GM12878 (cell line): ENCODE measurements at regions not wholly inside any gene's neighbourhood (a gene's known extent, or its start where the extent isn't known, plus 50 kb on each side); places are given as distances from the start of the nearest gene placed in this dataset.

Experiments
- ATAC-seq: fragments of 200-7000 bp; cut with Tn5 transposase; 3 replicates; pipeline ENCODE4 v1.9.1; 2020; ENCODE audit warnings: mild to moderate bottlenecking, moderate library complexity
- BruUV-seq: library from RNA; stranded (reverse); fragments of 400-500 nt; replicated peaks from 2 replicates; lab custom pipeline; 2021; lab: Mats Ljungman, UMichigan
- CTCF ChIA-PET: fragments of 300-600 bp; sonication (Branson Sonifier 250); formaldehyde crosslinking; extraction: SDS; loops from one replicate; lab custom pipeline; 2021; ENCODE audit warnings: inconsistent platforms; lab: Yijun Ruan, JAX
- POLR2A ChIA-PET: fragments of 350-600 bp; formaldehyde crosslinking; extraction: SDS; loops from one replicate; lab custom pipeline; 2021; ENCODE audit warnings: inconsistent platforms; lab: Charles Lee
- RAD21 ChIA-PET: fragments of 300-600 bp; sonication (Branson Sonifier 250); formaldehyde crosslinking; loops from one replicate; lab custom pipeline; 2023; ENCODE audit warnings: antibody characterized with exemption; ENCODE audit not compliant: unreplicated experiment; lab: Charles Lee
- SMC1A ChIA-PET: fragments of 300-600 bp; sonication (Branson Sonifier 250); formaldehyde crosslinking; loops from one replicate; lab custom pipeline; 2023; ENCODE audit not compliant: unreplicated experiment, uncharacterized antibody; lab: Charles Lee
- DNase-seq: peaks from one replicate; pipeline ENCODE4 v3.0.0-alpha.2; 2011; ENCODE audit warnings: low read depth, low spot score
- FAIRE-seq: peaks from 3 replicates; lab custom pipeline; 2011; peaks lifted over from hg19 to GRCh38; lab: Jason Lieb, UNC
- H2AFZ ChIP-seq: 2 replicates; pipeline ENCODE4 v1.6.0; 2011; ENCODE audit warnings: low read depth, low read length, control low read depth; ENCODE audit not compliant: control insufficient read depth
- H3K27ac ChIP-seq: 2 replicates; pipeline ENCODE4 v1.5.1; 2011; ENCODE audit warnings: control low read depth; ENCODE audit not compliant: control insufficient read depth, insufficient read depth
- H3K27me3 ChIP-seq, 2 experiments: replicated peaks in 1 of 2; 2 replicates each; pipeline versions ENCODE4 v1.6.0 to v1.6.1; 2011; ENCODE audit warnings: low read length in 1 of 2; ENCODE audit not compliant: control insufficient read depth in 2 of 2, insufficient read depth in 2 of 2
- H3K36me3 ChIP-seq, 2 experiments: 2 replicates each; pipeline ENCODE4 v1.5.1; 2011; ENCODE audit warnings: low read length in 1 of 2; ENCODE audit not compliant: control insufficient read depth in 2 of 2, insufficient read depth in 2 of 2
- H3K4me1 ChIP-seq: 2 replicates; pipeline ENCODE4 v1.6.1; 2011; ENCODE audit warnings: mild to moderate bottlenecking, low read length, moderate library complexity, mixed read lengths; ENCODE audit not compliant: control insufficient read depth, insufficient read depth
- H3K4me2 ChIP-seq: 2 replicates; pipeline ENCODE4 v1.6.0; 2011; ENCODE audit warnings: control low read depth; ENCODE audit not compliant: control insufficient read depth, insufficient read depth
- H3K4me3 ChIP-seq: fragments of 200-600 bp; sonication (generic); 2 replicates; pipeline ENCODE4 v1.5.1; 2016
- H3K79me2 ChIP-seq: 2 replicates; pipeline ENCODE4 v1.6.0; 2011; ENCODE audit warnings: low read length; ENCODE audit not compliant: control insufficient read depth, insufficient read depth
- H3K9ac ChIP-seq: 2 replicates; pipeline ENCODE4 v1.8.0; 2011; ENCODE audit warnings: low read length, control low read depth, mixed read lengths; ENCODE audit not compliant: control insufficient read depth, insufficient read depth
- H3K9me3 ChIP-seq: replicated peaks from 3 replicates; pipeline ENCODE4 v1.5.1; 2011; ENCODE audit warnings: mild to moderate bottlenecking, low read length; ENCODE audit not compliant: control insufficient read depth, insufficient read depth
- H4K20me1 ChIP-seq: 2 replicates; pipeline ENCODE4 v1.6.0; 2011; ENCODE audit not compliant: control insufficient read depth, insufficient read depth
- BACH1 ChIP-seq: fragments of 450-650 bp; IDR thresholded peaks from 2 replicates; pipeline ENCODE4 v1.6.1; 2017; ENCODE audit warnings: mild to moderate bottlenecking, borderline replicate concordance
- CEBPB ChIP-seq, 2 experiments: fragments of 150-350 bp in 1 of 2; IDR thresholded peaks; 2 replicates each; pipeline ENCODE4 v1.6.1; 2012 to 2014; ENCODE audit warnings: low read depth in 2 of 2, low read length in 2 of 2, borderline replicate concordance in 1 of 2, inconsistent platforms in 1 of 2
- EED ChIP-seq: sonication (generic); IDR thresholded peaks from 2 replicates; pipeline ENCODE4 v1.6.1; 2016; ENCODE audit warnings: antibody characterized with exemption, low read depth
- JUNB ChIP-seq: IDR thresholded peaks from 2 replicates; pipeline ENCODE4 v1.6.1; 2016; ENCODE audit warnings: antibody characterized with exemption, mild to moderate bottlenecking
- NBN ChIP-seq: fragments of 450-650 bp; IDR thresholded peaks from 2 replicates; pipeline ENCODE4 v1.6.1; 2016
- NFYA ChIP-seq: IDR thresholded peaks from 2 replicates; pipeline ENCODE4 v1.6.1; 2011; ENCODE audit warnings: low read depth, mild to moderate bottlenecking, low read length, improper control_type of control experiment, borderline replicate concordance
- POLR2A ChIP-seq: IDR thresholded peaks from 2 replicates; pipeline ENCODE4 v1.6.1; 2011; ENCODE audit warnings: low read depth, mild to moderate bottlenecking, low read length
- RAD21 ChIP-seq: IDR thresholded peaks from 2 replicates; pipeline ENCODE4 v1.6.1; 2011; ENCODE audit warnings: mild to moderate bottlenecking, low read depth, low read length, moderate library complexity; ENCODE audit not compliant: insufficient read depth
- RB1 ChIP-seq: fragments of 450-650 bp; formaldehyde crosslinking; IDR thresholded peaks from 2 replicates; pipeline ENCODE4 v1.6.1; 2017; ENCODE audit warnings: mild to moderate bottlenecking, borderline replicate concordance
- SP1 ChIP-seq: IDR thresholded peaks from one replicate; pipeline ENCODE4 v1.6.1; 2011; ENCODE audit warnings: low read depth, low read length
- TAF1 ChIP-seq: IDR thresholded peaks from 2 replicates; pipeline ENCODE4 v1.6.1; 2011; ENCODE audit warnings: mild to moderate bottlenecking, low read depth, low read length, borderline replicate concordance
- TARDBP ChIP-seq: IDR thresholded peaks from 2 replicates; pipeline ENCODE4 v1.6.1; 2016; ENCODE audit warnings: borderline replicate concordance
- USF1 ChIP-seq: IDR thresholded peaks from 2 replicates; pipeline ENCODE4 v1.6.1; 2011; ENCODE audit warnings: borderline replicate concordance, low read depth, mild to moderate bottlenecking, moderate library complexity, mixed read lengths, low read length; ENCODE audit not compliant: insufficient read depth; ENCODE audit errors: extremely low read length
- ZBTB4 ChIP-seq: fragments of 450-650 bp; formaldehyde crosslinking; IDR thresholded peaks from 2 replicates; pipeline ENCODE4 v1.4.0; 2022; ENCODE audit warnings: mild to moderate bottlenecking, moderate library complexity
- in situ Hi-C: fragments of 300-500 bp; cut with MboI; formaldehyde crosslinking; loops from 9 replicates; pipeline ENCODE4 v1.14.3; 2018; ENCODE audit warnings: mixed read lengths
- intact Hi-C: fragments of 100-400 bp; cut with micrococcal nuclease; formaldehyde crosslinking; loops from one replicate; pipeline ENCODE4 v1.14.2; 2022; ENCODE audit not compliant: unreplicated experiment
- TF ChIP-seq, protein P1 (sequence below): fragments of 450-650 bp; IDR thresholded peaks from 2 replicates; pipeline ENCODE4 v1.6.1; 2018; ENCODE audit warnings: borderline replicate concordance, mild to moderate bottlenecking; ENCODE audit not compliant: partially characterized antibody
- TF ChIP-seq, protein P2 (sequence below): fragments of 450-650 bp; conservative IDR thresholded peaks from 2 replicates; pipeline ENCODE4 v1.6.1; 2017; ENCODE audit warnings: mild to moderate bottlenecking, moderate library complexity

DNA sequence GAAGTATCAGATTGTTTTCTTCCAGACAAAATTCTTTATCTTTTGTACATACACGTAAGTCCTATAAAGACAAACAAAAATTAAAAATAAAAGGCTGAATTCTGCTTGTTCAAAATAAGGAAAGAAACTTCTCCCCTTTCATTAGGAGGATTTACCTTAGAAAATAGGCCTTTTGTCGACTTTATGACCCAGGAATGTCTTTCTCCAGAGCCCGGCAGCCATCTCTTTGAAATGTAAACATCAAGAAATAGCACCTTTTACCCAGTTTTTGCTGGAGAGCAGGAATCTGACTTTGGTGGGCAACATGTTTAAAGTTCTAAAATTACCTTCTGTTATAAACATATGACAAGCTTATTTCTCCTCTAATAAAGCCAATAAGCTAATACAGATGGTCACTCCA lies 373.0 kb upstream of the FTMT start (continued):
- TF ChIP-seq, protein P1, sequence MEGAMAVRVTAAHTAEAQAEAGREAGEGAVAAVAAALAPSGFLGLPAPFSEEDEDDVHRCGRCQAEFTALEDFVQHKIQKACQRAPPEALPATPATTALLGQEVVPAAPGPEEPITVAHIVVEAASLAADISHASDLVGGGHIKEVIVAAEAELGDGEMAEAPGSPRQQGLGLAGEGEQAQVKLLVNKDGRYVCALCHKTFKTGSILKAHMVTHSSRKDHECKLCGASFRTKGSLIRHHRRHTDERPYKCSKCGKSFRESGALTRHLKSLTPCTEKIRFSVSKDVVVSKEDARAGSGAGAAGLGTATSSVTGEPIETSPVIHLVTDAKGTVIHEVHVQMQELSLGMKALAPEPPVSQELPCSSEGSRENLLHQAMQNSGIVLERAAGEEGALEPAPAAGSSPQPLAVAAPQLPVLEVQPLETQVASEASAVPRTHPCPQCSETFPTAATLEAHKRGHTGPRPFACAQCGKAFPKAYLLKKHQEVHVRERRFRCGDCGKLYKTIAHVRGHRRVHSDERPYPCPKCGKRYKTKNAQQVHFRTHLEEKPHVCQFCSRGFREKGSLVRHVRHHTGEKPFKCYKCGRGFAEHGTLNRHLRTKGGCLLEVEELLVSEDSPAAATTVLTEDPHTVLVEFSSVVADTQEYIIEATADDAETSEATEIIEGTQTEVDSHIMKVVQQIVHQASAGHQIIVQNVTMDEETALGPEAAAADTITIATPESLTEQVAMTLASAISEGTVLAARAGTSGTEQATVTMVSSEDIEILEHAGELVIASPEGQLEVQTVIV, result no peak
- TF ChIP-seq TARDBP (no peak), CEBPB (IDR thresholded peaks at IDR 0.05; ENCODE audit: borderline replicate concordance in 1 of 2, low read depth in 2 of 2, low read length in 2 of 2) (no peak), POLR2A (no peak), RB1 (no peak), TAF1 (no peak), NBN (no peak)

- Histone ChIP-seq H3K79me2 (no peaks in the 10 kb centered on the region), H2AFZ (no peak overlapping the region), H4K20me1 (no peaks in the 10 kb centered on the region), H3K9me3 (no peaks in the 10 kb centered on the region), H3K27me3 (no peaks in the 10 kb centered on the region), H3K4me1 (no peaks in the 10 kb centered on the region), H3K36me3 (no peaks in the 10 kb centered on the region), H3K4me2 (no peak overlapping the region), H3K9ac (no peak overlapping the region), H3K4me3 (no peak overlapping the region), H3K27ac (no peak overlapping the region)
- ATAC-seq (no peak), DNase-seq (no peak), FAIRE-seq (no peak)
- ChIA-PET POLR2A (no interaction called here), SMC1A (no interaction called here), RAD21 (no interaction called here), CTCF (no interaction called here)
- no TSS peak for BruUV-seq
- in situ Hi-C loops (no loop called here), intact Hi-C loops (no loop called here)
- TF ChIP-seq, protein P2, sequence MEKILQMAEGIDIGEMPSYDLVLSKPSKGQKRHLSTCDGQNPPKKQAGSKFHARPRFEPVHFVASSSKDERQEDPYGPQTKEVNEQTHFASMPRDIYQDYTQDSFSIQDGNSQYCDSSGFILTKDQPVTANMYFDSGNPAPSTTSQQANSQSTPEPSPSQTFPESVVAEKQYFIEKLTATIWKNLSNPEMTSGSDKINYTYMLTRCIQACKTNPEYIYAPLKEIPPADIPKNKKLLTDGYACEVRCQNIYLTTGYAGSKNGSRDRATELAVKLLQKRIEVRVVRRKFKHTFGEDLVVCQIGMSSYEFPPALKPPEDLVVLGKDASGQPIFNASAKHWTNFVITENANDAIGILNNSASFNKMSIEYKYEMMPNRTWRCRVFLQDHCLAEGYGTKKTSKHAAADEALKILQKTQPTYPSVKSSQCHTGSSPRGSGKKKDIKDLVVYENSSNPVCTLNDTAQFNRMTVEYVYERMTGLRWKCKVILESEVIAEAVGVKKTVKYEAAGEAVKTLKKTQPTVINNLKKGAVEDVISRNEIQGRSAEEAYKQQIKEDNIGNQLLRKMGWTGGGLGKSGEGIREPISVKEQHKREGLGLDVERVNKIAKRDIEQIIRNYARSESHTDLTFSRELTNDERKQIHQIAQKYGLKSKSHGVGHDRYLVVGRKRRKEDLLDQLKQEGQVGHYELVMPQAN, result no peak
- TF ChIP-seq SP1, result no peak
- TF ChIP-seq USF1, result no peak
- TF ChIP-seq BACH1, result no peak
- TF ChIP-seq EED, result no peak
- no peak for TF ChIP-seq NFYA
- TF ChIP-seq RAD21, result no peak
- no peak for TF ChIP-seq JUNB
- no peak for TF ChIP-seq ZBTB4 (CRISPR knock-in tag)
These were observed 372.3 kb upstream of the FTMT start for GRCh38 chr5:121479337-121479736.
